PC-3 (cell line): ENCODE measurements at regions not wholly inside any gene's neighbourhood (a gene's known extent, or its start where the extent isn't known, plus 50 kb on each side); places are given as distances from the start of the nearest gene placed in this dataset.

ENCODE experiments used
- ATAC-seq: fragments of 200-7000 bp; cut with Tn5 transposase; 2 replicates; pipeline ENCODE4 v1.9.1; 2020; ENCODE audit warnings: mild to moderate bottlenecking, moderate library complexity
- BruUV-seq: library from RNA; stranded (reverse); fragments of 400-500 nt; replicated peaks from 2 replicates; lab custom pipeline; 2021; lab: Mats Ljungman, UMichigan
- CTCF ChIA-PET: fragments of 300-600 bp; sonication (Branson Sonifier 250); formaldehyde crosslinking; loops from one replicate; lab custom pipeline; 2022; ENCODE audit warnings: antibody characterized with exemption; lab: Charles Lee
- POLR2A ChIA-PET: fragments of 300-600 bp; sonication (Branson Sonifier 250); formaldehyde crosslinking; loops from one replicate; lab custom pipeline; 2022; ENCODE audit warnings: antibody characterized with exemption; ENCODE audit not compliant: unreplicated experiment; lab: Charles Lee
- DNase-seq: peaks from one replicate; pipeline ENCODE4 v3.0.0-alpha.2; 2015
- H2AFZ ChIP-seq: fragments of 300-600 bp; sonication (generic); 2 replicates; pipeline ENCODE4 v1.6.0; 2016; ENCODE audit warnings: antibody characterized with exemption, low read length
- H3F3A ChIP-seq: fragments of 300-600 bp; sonication (generic); one replicate; pipeline ENCODE4 v1.6.0; 2017; ENCODE audit warnings: antibody characterized with exemption, low read length, control low read depth, mild to moderate bottlenecking; ENCODE audit not compliant: unreplicated experiment
- H3K27ac ChIP-seq: fragments of 300-600 bp; sonication (generic); 2 replicates; pipeline ENCODE4 v1.5.1; 2016; ENCODE audit warnings: mild to moderate bottlenecking, low read length
- H3K27me3 ChIP-seq: fragments of 300-600 bp; sonication (generic); 2 replicates; pipeline ENCODE4 v1.6.1; 2016; ENCODE audit warnings: low read length, mixed read lengths
- H3K36me3 ChIP-seq: fragments of 300-600 bp; sonication (generic); 2 replicates; pipeline ENCODE4 v1.6.1; 2016; ENCODE audit warnings: low read depth, mixed run types, low read length, mixed read lengths
- H3K4me1 ChIP-seq: fragments of 300-600 bp; sonication (generic); 2 replicates; pipeline ENCODE4 v1.5.1; 2016; ENCODE audit warnings: low read length; ENCODE audit not compliant: insufficient read depth
- H3K4me2 ChIP-seq: fragments of 300-600 bp; sonication (generic); 2 replicates; pipeline ENCODE4 v1.6.0; 2016; ENCODE audit warnings: low read length
- H3K4me3 ChIP-seq: fragments of 300-600 bp; sonication (generic); 2 replicates; pipeline ENCODE4 v1.5.1; 2016; ENCODE audit warnings: mild to moderate bottlenecking, low read length, mixed read lengths
- H3K79me2 ChIP-seq: fragments of 300-600 bp; sonication (generic); 2 replicates; pipeline ENCODE4 v1.6.1; 2017; ENCODE audit warnings: low read length, mixed read lengths
- H3K9ac ChIP-seq: fragments of 300-600 bp; sonication (generic); 2 replicates; pipeline ENCODE4 v1.6.0; 2016; ENCODE audit warnings: mild to moderate bottlenecking, low read length
- H3K9me2 ChIP-seq: fragments of 300-600 bp; sonication (generic); replicated peaks from 2 replicates; pipeline ENCODE4 v1.6.1; 2016; ENCODE audit warnings: mixed run types, low read length, mixed read lengths
- H3K9me3 ChIP-seq: fragments of 300-600 bp; sonication (generic); 2 replicates; pipeline ENCODE4 v1.6.1; 2016; ENCODE audit warnings: low read length, mixed read lengths
- H4K20me1 ChIP-seq: fragments of 300-600 bp; sonication (generic); 2 replicates; pipeline ENCODE4 v1.6.1; 2016; ENCODE audit warnings: low read length, mixed read lengths
- CTCF ChIP-seq: fragments of 300-600 bp; sonication (generic); conservative IDR thresholded peaks from 2 replicates; pipeline ENCODE4 v1.5.1; 2017; ENCODE audit warnings: antibody characterized with exemption, low read depth, mild to moderate bottlenecking, low read length
- EZH2 ChIP-seq: fragments of 300-600 bp; sonication (generic); IDR thresholded peaks from one replicate; pipeline ENCODE4 v1.6.1; 2017; ENCODE audit warnings: antibody characterized with exemption, mild to moderate bottlenecking, low read length; ENCODE audit not compliant: unreplicated experiment
- EZH2phosphoT487 ChIP-seq: fragments of 300-600 bp; sonication (generic); IDR thresholded peaks from 2 replicates; pipeline ENCODE4 v1.6.1; 2018; ENCODE audit warnings: mild to moderate bottlenecking, antibody characterized with exemption, low read length, borderline replicate concordance
- intact Hi-C: fragments of 100-400 bp; cut with micrococcal nuclease; formaldehyde crosslinking; loops from 2 replicates; pipeline ENCODE4 v1.9.0; 2023

GRCh38 chr2:196537311-196537710 lies 102.2 kb upstream of the CCDC150 start:
- no peaks in the 10 kb centered on the region for H3K4me1 ChIP-seq
- POLR2A ChIA-PET, result no interaction called here
- CTCF ChIA-PET, result no interaction called here

GRCh38 chr2:196538189-196538588 lies 101.3 kb upstream of the CCDC150 start:
- intact Hi-C loops, result no loop called here
- H4K20me1 ChIP-seq, result no peaks in the 10 kb centered on the region
- no peaks in the 10 kb centered on the region for H3K4me1 ChIP-seq
- no peak overlapping the region for H2AFZ ChIP-seq
- H3K79me2 ChIP-seq, result no peaks in the 10 kb centered on the region
- no TSS peak for BruUV-seq
- H3F3A ChIP-seq, result no peaks in the 10 kb centered on the region
- H3K9me2 ChIP-seq, result no peaks in the 10 kb centered on the region
- H3K4me2 ChIP-seq, result no peak overlapping the region
- POLR2A ChIA-PET, result no interaction called here
- H3K27ac ChIP-seq, result no peak overlapping the region
- no peak for TF ChIP-seq EZH2
- TF ChIP-seq CTCF, result no peak
- TF ChIP-seq EZH2phosphoT487, result no peak
- no peaks in the 10 kb centered on the region for H3K36me3 ChIP-seq
- no peak for ATAC-seq
- DNase-seq, result no peak
- CTCF ChIA-PET, result no interaction called here
- no peaks in the 10 kb centered on the region for H3K27me3 ChIP-seq
- no peak overlapping the region for H3K9ac ChIP-seq
- H3K9me3 ChIP-seq, result no peaks in the 10 kb centered on the region
- H3K4me3 ChIP-seq, result no peak overlapping the region

More at GRCh38 chr2:196537311-196537710, 102.2 kb upstream of the CCDC150 start:
- no peaks in the 10 kb centered on the region for H3K9me2 ChIP-seq
- no peak overlapping the region for H2AFZ ChIP-seq
- H3K36me3 ChIP-seq, result no peaks in the 10 kb centered on the region
- TF ChIP-seq EZH2 (no peak), EZH2phosphoT487 (no peak), CTCF (no peak)
- DNase-seq (no peak), ATAC-seq (no peak)
- no peak overlapping the region for H3K27ac ChIP-seq
- intact Hi-C loops, result loop anchor here (2.0 kb wide), 2 partner anchors 55 to 101 kb away; partner anchors contain the start of genes CCDC150 and HECW2
- H3K79me2 ChIP-seq, result no peaks in the 10 kb centered on the region
- H4K20me1 ChIP-seq, result no peaks in the 10 kb centered on the region
- no peaks in the 10 kb centered on the region for H3F3A ChIP-seq
- no peak overlapping the region for H3K4me2 ChIP-seq
- H3K27me3 ChIP-seq, result no peaks in the 10 kb centered on the region
- BruUV-seq, result no TSS peak
- H3K4me3 ChIP-seq, result no peak overlapping the region
- H3K9ac ChIP-seq, result no peak overlapping the region
- no peaks in the 10 kb centered on the region for H3K9me3 ChIP-seq

- no peaks in the 10 kb centered on the region for H3K27me3 ChIP-seq
- H4K20me1 ChIP-seq, result no peaks in the 10 kb centered on the region
- no peak overlapping the region for H3K27ac ChIP-seq
- no peak overlapping the region for H3K9ac ChIP-seq
- no peaks in the 10 kb centered on the region for H3K36me3 ChIP-seq
- H2AFZ ChIP-seq, result no peak overlapping the region
- H3K79me2 ChIP-seq, result no peaks in the 10 kb centered on the region
- no TSS peak for BruUV-seq
- ChIA-PET CTCF (no interaction called here), POLR2A (no interaction called here)
- H3K9me3 ChIP-seq, result no peaks in the 10 kb centered on the region
- no peaks in the 10 kb centered on the region for H3K9me2 ChIP-seq
- intact Hi-C loops, result no loop called here
- H3K4me3 ChIP-seq, result no peak overlapping the region
- no peaks in the 10 kb centered on the region for H3F3A ChIP-seq
- H3K4me2 ChIP-seq, result no peak overlapping the region
- ATAC-seq (no peak), DNase-seq (no peak)
- no peak for TF ChIP-seq EZH2phosphoT487
- TF ChIP-seq CTCF, result no peak
- no peak for TF ChIP-seq EZH2
- no peaks in the 10 kb centered on the region for H3K4me1 ChIP-seq
These were observed 100.9 kb upstream of the CCDC150 start for GRCh38 chr2:196538646-196539045.
